ENCODE measurements at regions not wholly inside any gene's neighbourhood (a gene's known extent, or its start where the extent isn't known, plus 50 kb on each side); places are given as distances from the start of the nearest gene placed in this dataset.
A peak's percentile ranks its signal among the peaks of the same experiment; 100 is the strongest.
"Not testable (repeated sequence)": the region's sequence is repeated elsewhere in the genome, so short reads cannot be mapped to it uniquely, and the experiment has no call there.

DNA sequence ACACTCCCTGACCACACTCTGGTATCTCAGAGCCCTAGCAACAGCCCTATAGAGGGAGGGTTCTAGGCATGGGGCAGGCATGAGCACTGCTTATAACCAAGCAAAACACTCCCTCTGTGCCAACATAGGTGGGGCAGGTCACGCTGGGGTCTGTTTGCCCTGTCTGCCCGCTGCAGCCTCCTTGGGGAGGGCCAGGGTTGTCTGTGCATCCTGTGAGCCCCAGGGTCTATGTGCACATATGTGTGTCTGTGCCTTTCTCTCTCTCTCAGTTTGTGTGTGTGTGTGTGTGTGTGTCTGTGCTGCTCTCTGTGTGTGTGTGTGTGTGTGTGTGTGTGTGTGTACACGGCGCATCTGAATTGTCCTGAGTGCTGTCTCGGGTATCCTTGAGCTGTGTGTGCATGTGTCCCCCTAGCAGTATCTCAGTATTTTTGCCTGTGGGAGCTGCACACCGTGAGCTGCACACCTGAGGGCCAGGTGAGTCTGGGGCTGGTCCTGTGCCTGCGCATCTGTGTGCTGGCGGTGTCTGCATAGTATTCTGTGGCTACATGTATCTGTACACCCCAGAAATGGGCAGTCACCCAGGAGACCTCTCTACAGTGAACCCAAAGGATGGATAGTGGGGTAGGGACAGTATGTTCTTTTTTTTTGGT lies 121.5 kb downstream of the LAT start:
- H3K4me3 ChIP-seq (ENCODE audit: low read depth, low read length); H3K27ac ChIP-seq (ENCODE audit: extremely low read depth, low read depth, low read length); H3K4me1 ChIP-seq (ENCODE audit: control insufficient read depth, insufficient read depth, low read length); H3K9me3 ChIP-seq (ENCODE audit: control insufficient read depth, insufficient read depth, low read depth, low read length); POLR2A ChIA-PET; CTCF ChIA-PET; H3K36me3 ChIP-seq (ENCODE audit: control insufficient read depth in 2 of 2, insufficient read depth in 1 of 2, low read length in 2 of 2): not testable (repeated sequence)
- TF ChIP-seq, protein P1, sequence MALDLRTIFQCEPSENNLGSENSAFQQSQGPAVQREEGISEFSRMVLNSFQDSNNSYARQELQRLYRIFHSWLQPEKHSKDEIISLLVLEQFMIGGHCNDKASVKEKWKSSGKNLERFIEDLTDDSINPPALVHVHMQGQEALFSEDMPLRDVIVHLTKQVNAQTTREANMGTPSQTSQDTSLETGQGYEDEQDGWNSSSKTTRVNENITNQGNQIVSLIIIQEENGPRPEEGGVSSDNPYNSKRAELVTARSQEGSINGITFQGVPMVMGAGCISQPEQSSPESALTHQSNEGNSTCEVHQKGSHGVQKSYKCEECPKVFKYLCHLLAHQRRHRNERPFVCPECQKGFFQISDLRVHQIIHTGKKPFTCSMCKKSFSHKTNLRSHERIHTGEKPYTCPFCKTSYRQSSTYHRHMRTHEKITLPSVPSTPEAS (tag by site-specific recombination; IDR thresholded peaks at IDR 0.05), result peak; percentile 38; the same call in 1 of the 2 replicates

DNA sequence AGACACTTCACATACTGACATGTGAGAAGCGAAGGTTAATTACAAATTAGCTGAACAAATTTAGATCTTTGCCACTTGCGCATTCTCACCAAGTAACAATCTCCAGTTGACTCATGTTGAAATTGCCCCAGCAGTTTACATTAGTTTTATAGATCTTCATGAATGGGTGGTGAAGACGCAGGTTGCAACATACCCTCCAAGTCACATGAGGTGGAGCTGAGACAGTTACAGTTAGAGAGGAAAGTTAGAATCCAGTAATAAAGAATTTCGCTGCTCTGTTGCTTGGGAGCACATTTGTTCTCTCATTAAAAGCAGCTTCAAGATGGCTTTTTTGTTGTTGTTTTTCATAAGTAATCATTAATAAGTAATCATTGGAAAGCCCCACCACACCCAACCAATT lies 119.7 kb downstream of the LAT start:
- H3K4me3 ChIP-seq (ENCODE audit: low read depth, low read length); CTCF ChIA-PET; H3K36me3 ChIP-seq (ENCODE audit: control insufficient read depth in 2 of 2, insufficient read depth in 1 of 2, low read length in 2 of 2); H3K27ac ChIP-seq (ENCODE audit: extremely low read depth, low read depth, low read length); H3K9me3 ChIP-seq (ENCODE audit: control insufficient read depth, insufficient read depth, low read depth, low read length); POLR2A ChIA-PET; H3K4me1 ChIP-seq (ENCODE audit: control insufficient read depth, insufficient read depth, low read length): not testable (repeated sequence)

DNA sequence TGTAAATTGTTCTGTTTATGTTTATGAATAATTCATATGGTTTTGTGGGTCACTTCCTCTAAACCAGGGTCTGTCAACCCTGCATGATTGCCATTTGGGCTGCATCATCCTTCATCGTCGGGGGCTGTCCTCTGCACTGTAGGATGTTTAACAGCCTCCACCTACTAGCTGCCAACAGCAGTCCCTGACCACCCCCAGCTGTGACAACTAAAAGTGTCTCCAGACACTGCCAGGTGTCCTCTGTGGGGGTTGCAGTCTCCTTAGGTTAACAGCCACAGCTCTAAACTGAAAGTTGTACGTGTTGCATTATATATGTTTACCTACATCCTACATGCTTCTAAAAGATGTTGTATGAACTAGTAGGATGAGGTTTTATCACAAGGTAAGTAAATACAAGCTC lies 113.1 kb downstream of the LAT start:
- H3K4me1 ChIP-seq (ENCODE audit: control insufficient read depth, insufficient read depth, low read length); H3K36me3 ChIP-seq (ENCODE audit: control insufficient read depth in 2 of 2, insufficient read depth in 1 of 2, low read length in 2 of 2); CTCF ChIA-PET; H3K9me3 ChIP-seq (ENCODE audit: control insufficient read depth, insufficient read depth, low read depth, low read length); H3K27ac ChIP-seq (ENCODE audit: extremely low read depth, low read depth, low read length); H3K4me3 ChIP-seq (ENCODE audit: low read depth, low read length); POLR2A ChIA-PET: not testable (repeated sequence)

DNA sequence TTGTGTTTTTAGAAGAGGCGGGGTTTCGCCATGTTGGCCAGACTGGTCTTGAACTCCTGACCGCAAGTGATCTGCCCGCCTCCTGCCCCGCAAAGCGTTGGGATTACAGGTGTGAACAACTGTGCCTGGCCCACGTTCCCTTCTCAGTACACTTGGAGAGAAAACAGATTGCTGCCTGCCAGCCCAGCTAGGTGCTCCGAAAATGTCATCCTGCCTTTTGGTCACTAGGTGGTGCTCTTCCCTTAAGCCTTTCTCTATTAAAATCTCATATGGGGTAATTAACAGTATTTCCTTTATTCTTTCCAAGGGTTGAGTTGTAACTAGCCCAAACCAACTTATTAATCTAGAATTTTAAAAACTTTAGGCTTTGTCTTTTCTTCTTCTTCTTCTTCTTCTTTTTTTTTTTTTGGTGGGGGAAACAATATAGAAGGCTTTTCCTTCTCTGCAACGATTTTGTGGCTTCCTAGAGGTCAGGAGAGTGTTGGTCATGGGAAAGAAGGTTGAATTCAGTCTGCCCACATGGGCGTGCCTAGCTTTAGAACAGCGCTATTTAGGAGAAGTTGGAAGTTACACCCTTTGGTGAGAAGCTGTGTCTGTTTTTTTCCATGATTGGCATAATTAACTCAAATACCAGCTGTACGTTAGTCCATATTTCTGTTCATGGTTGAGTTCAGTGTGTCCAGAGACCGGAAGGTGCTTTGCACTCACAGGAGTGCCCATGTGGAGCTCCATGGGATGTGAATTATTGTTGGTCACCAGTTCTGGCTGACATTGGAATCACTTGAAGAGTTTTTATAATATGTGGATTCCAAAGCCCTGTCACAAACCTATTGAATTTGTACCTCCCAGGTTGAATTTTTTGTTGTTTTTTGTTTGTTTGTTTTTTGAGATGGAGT lies 110.1 kb downstream of the LAT start:
- POLR2A ChIA-PET; H3K4me1 ChIP-seq (ENCODE audit: control insufficient read depth, insufficient read depth, low read length); H3K36me3 ChIP-seq (ENCODE audit: control insufficient read depth in 2 of 2, insufficient read depth in 1 of 2, low read length in 2 of 2); CTCF ChIA-PET; H3K9me3 ChIP-seq (ENCODE audit: control insufficient read depth, insufficient read depth, low read depth, low read length); H3K27ac ChIP-seq (ENCODE audit: extremely low read depth, low read depth, low read length); H3K4me3 ChIP-seq (ENCODE audit: low read depth, low read length): not testable (repeated sequence)
- TF ChIP-seq ZNF654 (tag by site-specific recombination; IDR thresholded peaks at IDR 0.05; ENCODE audit: low read depth), result peak; percentile 46
- TF ChIP-seq, protein P2, sequence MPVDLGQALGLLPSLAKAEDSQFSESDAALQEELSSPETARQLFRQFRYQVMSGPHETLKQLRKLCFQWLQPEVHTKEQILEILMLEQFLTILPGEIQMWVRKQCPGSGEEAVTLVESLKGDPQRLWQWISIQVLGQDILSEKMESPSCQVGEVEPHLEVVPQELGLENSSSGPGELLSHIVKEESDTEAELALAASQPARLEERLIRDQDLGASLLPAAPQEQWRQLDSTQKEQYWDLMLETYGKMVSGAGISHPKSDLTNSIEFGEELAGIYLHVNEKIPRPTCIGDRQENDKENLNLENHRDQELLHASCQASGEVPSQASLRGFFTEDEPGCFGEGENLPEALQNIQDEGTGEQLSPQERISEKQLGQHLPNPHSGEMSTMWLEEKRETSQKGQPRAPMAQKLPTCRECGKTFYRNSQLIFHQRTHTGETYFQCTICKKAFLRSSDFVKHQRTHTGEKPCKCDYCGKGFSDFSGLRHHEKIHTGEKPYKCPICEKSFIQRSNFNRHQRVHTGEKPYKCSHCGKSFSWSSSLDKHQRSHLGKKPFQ (tag by site-specific recombination; IDR thresholded peaks at IDR 0.05), result 0 out of 2 replicates have a peak, but pooled peaks have one; percentile 25

DNA sequence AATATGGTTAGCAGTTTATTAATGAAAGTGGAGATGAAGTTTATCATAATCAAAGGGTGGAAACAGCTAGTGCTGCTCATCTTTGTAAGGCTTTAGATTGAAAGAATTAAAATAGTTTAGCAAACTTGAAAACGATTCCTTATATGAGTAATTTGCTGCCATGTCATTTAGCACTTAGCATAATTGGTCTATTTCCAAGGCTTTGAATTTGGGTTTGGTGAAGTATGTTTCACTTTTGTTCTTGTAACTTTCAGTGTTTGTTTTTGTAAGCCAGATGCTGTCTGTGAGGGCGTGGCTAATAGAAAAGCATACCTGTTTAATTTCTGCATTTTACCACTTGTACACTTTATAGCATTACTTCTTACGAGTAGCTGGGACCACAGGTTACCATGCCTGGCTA lies 109.5 kb downstream of the LAT start:
- H3K9me3 ChIP-seq (ENCODE audit: control insufficient read depth, insufficient read depth, low read depth, low read length); H3K27ac ChIP-seq (ENCODE audit: extremely low read depth, low read depth, low read length); H3K4me3 ChIP-seq (ENCODE audit: low read depth, low read length); H3K4me1 ChIP-seq (ENCODE audit: control insufficient read depth, insufficient read depth, low read length); CTCF ChIA-PET; H3K36me3 ChIP-seq (ENCODE audit: control insufficient read depth in 2 of 2, insufficient read depth in 1 of 2, low read length in 2 of 2); POLR2A ChIA-PET: not testable (repeated sequence)

DNA sequence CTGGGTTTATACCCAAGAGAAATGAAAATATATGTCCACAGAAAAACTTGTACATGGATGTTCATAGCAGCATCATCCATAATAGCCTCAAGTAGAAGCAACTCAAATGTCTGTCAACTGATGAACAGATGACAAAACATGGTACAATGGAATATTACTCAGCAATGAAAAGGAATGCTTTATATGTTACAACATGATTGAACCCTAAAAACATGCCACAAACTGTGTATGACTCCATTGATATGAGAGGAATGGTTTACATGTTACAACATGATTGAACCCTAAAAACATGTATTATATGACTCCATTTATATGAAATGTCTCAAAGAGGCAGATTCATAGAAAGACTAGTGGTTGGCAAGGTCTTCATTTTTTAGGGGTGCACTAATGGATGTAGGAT lies 104.8 kb downstream of the LAT start:
- H3K27ac ChIP-seq (ENCODE audit: extremely low read depth, low read depth, low read length); POLR2A ChIA-PET; H3K36me3 ChIP-seq (ENCODE audit: control insufficient read depth in 2 of 2, insufficient read depth in 1 of 2, low read length in 2 of 2); H3K4me1 ChIP-seq (ENCODE audit: control insufficient read depth, insufficient read depth, low read length); H3K4me3 ChIP-seq (ENCODE audit: low read depth, low read length); H3K9me3 ChIP-seq (ENCODE audit: control insufficient read depth, insufficient read depth, low read depth, low read length); CTCF ChIA-PET: not testable (repeated sequence)
- peak; percentile 55; the same call in 1 of the 2 replicates for TF ChIP-seq ZNF146 (tag by site-specific recombination; IDR thresholded peaks at IDR 0.05)

DNA sequence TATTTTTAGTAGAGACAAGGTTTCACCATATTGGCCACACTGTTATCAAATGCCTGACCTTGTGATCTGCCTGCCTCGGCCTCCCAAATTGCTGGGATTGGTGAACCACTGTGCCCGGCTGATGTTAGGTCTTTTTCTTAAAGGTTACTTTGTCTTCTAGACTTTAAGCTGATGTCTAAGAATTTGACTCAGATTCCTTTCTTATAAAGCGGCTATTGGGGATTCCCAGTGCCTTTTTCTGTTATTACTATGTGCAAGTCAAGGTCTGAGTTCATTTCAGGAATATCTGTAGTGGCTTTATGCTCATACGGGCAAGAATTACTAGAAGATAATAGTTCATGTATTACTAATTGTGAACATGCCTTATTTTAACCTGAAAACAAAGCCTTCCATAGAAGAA lies 102.8 kb downstream of the LAT start:
- CTCF ChIA-PET; H3K27ac ChIP-seq (ENCODE audit: extremely low read depth, low read depth, low read length); H3K4me3 ChIP-seq (ENCODE audit: low read depth, low read length); POLR2A ChIA-PET; H3K4me1 ChIP-seq (ENCODE audit: control insufficient read depth, insufficient read depth, low read length); H3K36me3 ChIP-seq (ENCODE audit: control insufficient read depth in 2 of 2, insufficient read depth in 1 of 2, low read length in 2 of 2); H3K9me3 ChIP-seq (ENCODE audit: control insufficient read depth, insufficient read depth, low read depth, low read length): not testable (repeated sequence)
